OCI-LY7 (cell line): ENCODE measurements at regions not wholly inside any gene's neighbourhood (a gene's known extent, or its start where the extent isn't known, plus 50 kb on each side); places are given as distances from the start of the nearest gene placed in this dataset.

Experiments
- CTCF ChIP-seq: fragments of 200-600 bp; sonication (generic); conservative IDR thresholded peaks from 2 replicates; pipeline ENCODE4 v1.5.1; 2014; ENCODE audit warnings: mild to moderate bottlenecking, antibody characterized with exemption, low read length, moderate library complexity, mixed read lengths
- EZH2phosphoT487 ChIP-seq: fragments of 200-600 bp; sonication (generic); IDR thresholded peaks from 2 replicates; pipeline ENCODE4 v1.6.1; 2018; ENCODE audit warnings: low read depth, borderline replicate concordance, mild to moderate bottlenecking, mixed run types, antibody characterized with exemption, low read length, moderate library complexity, mixed read lengths

- TF ChIP-seq CTCF (no peak), EZH2phosphoT487 (no peak)
Measured at GRCh38 chr9:80784647-80785046, 904.7 kb downstream of the TLE1 start.
